GM12878 (cell line): ENCODE measurements at regions not wholly inside any gene's neighbourhood (a gene's known extent, or its start where the extent isn't known, plus 50 kb on each side); places are given as distances from the start of the nearest gene placed in this dataset.

Experiments
- ATAC-seq: fragments of 200-7000 bp; cut with Tn5 transposase; 3 replicates; pipeline ENCODE4 v1.9.1; 2020; ENCODE audit warnings: mild to moderate bottlenecking, moderate library complexity
- BruUV-seq: library from RNA; stranded (reverse); fragments of 400-500 nt; replicated peaks from 2 replicates; lab custom pipeline; 2021; lab: Mats Ljungman, UMichigan
- CTCF ChIA-PET: fragments of 300-600 bp; sonication (Branson Sonifier 250); formaldehyde crosslinking; extraction: SDS; loops from one replicate; lab custom pipeline; 2021; ENCODE audit warnings: inconsistent platforms; lab: Yijun Ruan, JAX
- POLR2A ChIA-PET: fragments of 350-600 bp; formaldehyde crosslinking; extraction: SDS; loops from one replicate; lab custom pipeline; 2021; ENCODE audit warnings: inconsistent platforms; lab: Charles Lee
- RAD21 ChIA-PET: fragments of 300-600 bp; sonication (Branson Sonifier 250); formaldehyde crosslinking; loops from one replicate; lab custom pipeline; 2023; ENCODE audit warnings: antibody characterized with exemption; ENCODE audit not compliant: unreplicated experiment; lab: Charles Lee
- SMC1A ChIA-PET: fragments of 300-600 bp; sonication (Branson Sonifier 250); formaldehyde crosslinking; loops from one replicate; lab custom pipeline; 2023; ENCODE audit not compliant: unreplicated experiment, uncharacterized antibody; lab: Charles Lee
- DNase-seq: peaks from one replicate; pipeline ENCODE4 v3.0.0-alpha.2; 2011; ENCODE audit warnings: low read depth, low spot score
- FAIRE-seq: peaks from 3 replicates; lab custom pipeline; 2011; peaks lifted over from hg19 to GRCh38; lab: Jason Lieb, UNC
- H2AFZ ChIP-seq: 2 replicates; pipeline ENCODE4 v1.6.0; 2011; ENCODE audit warnings: low read depth, low read length, control low read depth; ENCODE audit not compliant: control insufficient read depth
- H3K27ac ChIP-seq: 2 replicates; pipeline ENCODE4 v1.5.1; 2011; ENCODE audit warnings: control low read depth; ENCODE audit not compliant: control insufficient read depth, insufficient read depth
- H3K27me3 ChIP-seq, 2 experiments: replicated peaks in 1 of 2; 2 replicates each; pipeline versions ENCODE4 v1.6.0 to v1.6.1; 2011; ENCODE audit warnings: low read length in 1 of 2; ENCODE audit not compliant: control insufficient read depth in 2 of 2, insufficient read depth in 2 of 2
- H3K36me3 ChIP-seq, 2 experiments: 2 replicates each; pipeline ENCODE4 v1.5.1; 2011; ENCODE audit warnings: low read length in 1 of 2; ENCODE audit not compliant: control insufficient read depth in 2 of 2, insufficient read depth in 2 of 2
- H3K4me1 ChIP-seq: 2 replicates; pipeline ENCODE4 v1.6.1; 2011; ENCODE audit warnings: mild to moderate bottlenecking, low read length, moderate library complexity, mixed read lengths; ENCODE audit not compliant: control insufficient read depth, insufficient read depth
- H3K4me2 ChIP-seq: 2 replicates; pipeline ENCODE4 v1.6.0; 2011; ENCODE audit warnings: control low read depth; ENCODE audit not compliant: control insufficient read depth, insufficient read depth
- H3K4me3 ChIP-seq: fragments of 200-600 bp; sonication (generic); 2 replicates; pipeline ENCODE4 v1.5.1; 2016
- H3K79me2 ChIP-seq: 2 replicates; pipeline ENCODE4 v1.6.0; 2011; ENCODE audit warnings: low read length; ENCODE audit not compliant: control insufficient read depth, insufficient read depth
- H3K9ac ChIP-seq: 2 replicates; pipeline ENCODE4 v1.8.0; 2011; ENCODE audit warnings: low read length, control low read depth, mixed read lengths; ENCODE audit not compliant: control insufficient read depth, insufficient read depth
- H3K9me3 ChIP-seq: replicated peaks from 3 replicates; pipeline ENCODE4 v1.5.1; 2011; ENCODE audit warnings: mild to moderate bottlenecking, low read length; ENCODE audit not compliant: control insufficient read depth, insufficient read depth
- H4K20me1 ChIP-seq: 2 replicates; pipeline ENCODE4 v1.6.0; 2011; ENCODE audit not compliant: control insufficient read depth, insufficient read depth
- BHLHE40 ChIP-seq, 2 experiments: fragments of 450-650 bp in 1 of 2; IDR thresholded peaks; 2 replicates each; pipeline ENCODE4 v1.6.1; 2011 to 2017; ENCODE audit warnings: low read depth in 2 of 2, borderline replicate concordance in 1 of 2, improper control_type of control experiment in 1 of 2, low read length in 1 of 2, mild to moderate bottlenecking in 1 of 2
- BRCA1 ChIP-seq: IDR thresholded peaks from 2 replicates; pipeline ENCODE4 v1.6.1; 2011; ENCODE audit warnings: low read depth, low read length, improper control_type of control experiment
- CEBPB ChIP-seq, 2 experiments: fragments of 150-350 bp in 1 of 2; IDR thresholded peaks; 2 replicates each; pipeline ENCODE4 v1.6.1; 2012 to 2014; ENCODE audit warnings: low read depth in 2 of 2, low read length in 2 of 2, borderline replicate concordance in 1 of 2, inconsistent platforms in 1 of 2
- CHD2 ChIP-seq: IDR thresholded peaks from 2 replicates; pipeline ENCODE4 v1.6.1; 2011; ENCODE audit warnings: low read depth, low read length, improper control_type of control experiment, borderline replicate concordance
- KAT2A ChIP-seq: conservative IDR thresholded peaks from 2 replicates; pipeline ENCODE4 v1.6.1; 2011; ENCODE audit warnings: low read depth, low read length; ENCODE audit not compliant: control insufficient read depth
- LARP7 ChIP-seq: fragments of 450-650 bp; IDR thresholded peaks from 2 replicates; pipeline ENCODE4 v1.6.1; 2017; ENCODE audit warnings: mild to moderate bottlenecking
- MYC ChIP-seq: IDR thresholded peaks from 2 replicates; pipeline ENCODE4 v1.6.1; 2011; ENCODE audit warnings: mild to moderate bottlenecking, low read length, moderate library complexity, inconsistent platforms; ENCODE audit not compliant: insufficient read depth, insufficient replicate concordance, insufficient read length, severe bottlenecking
- NFYA ChIP-seq: IDR thresholded peaks from 2 replicates; pipeline ENCODE4 v1.6.1; 2011; ENCODE audit warnings: low read depth, mild to moderate bottlenecking, low read length, improper control_type of control experiment, borderline replicate concordance
- POLR2A ChIP-seq: IDR thresholded peaks from 2 replicates; pipeline ENCODE4 v1.6.1; 2011; ENCODE audit warnings: low read depth, mild to moderate bottlenecking, low read length
- SMAD1 ChIP-seq: fragments of 450-650 bp; IDR thresholded peaks from 2 replicates; pipeline ENCODE4 v1.6.1; 2018; ENCODE audit warnings: mild to moderate bottlenecking, low read depth; ENCODE audit not compliant: partially characterized antibody
- SPI1 ChIP-seq: IDR thresholded peaks from 2 replicates; pipeline ENCODE4 v1.6.1; 2011; ENCODE audit warnings: low read depth, mild to moderate bottlenecking, low read length, moderate library complexity, borderline replicate concordance; ENCODE audit not compliant: insufficient read depth
- SUPT20H ChIP-seq: IDR thresholded peaks from 2 replicates; pipeline ENCODE4 v1.6.1; 2011; ENCODE audit warnings: low read depth, mild to moderate bottlenecking, low read length, moderate library complexity, borderline replicate concordance; ENCODE audit not compliant: control insufficient read depth
- TAF1 ChIP-seq: IDR thresholded peaks from 2 replicates; pipeline ENCODE4 v1.6.1; 2011; ENCODE audit warnings: mild to moderate bottlenecking, low read depth, low read length, borderline replicate concordance
- TARDBP ChIP-seq: IDR thresholded peaks from 2 replicates; pipeline ENCODE4 v1.6.1; 2016; ENCODE audit warnings: borderline replicate concordance
- YBX1 ChIP-seq: fragments of 450-650 bp; IDR thresholded peaks from 2 replicates; pipeline ENCODE4 v1.6.1; 2016; ENCODE audit warnings: antibody characterized with exemption
- YY1 ChIP-seq: IDR thresholded peaks from 2 replicates; pipeline ENCODE4 v1.6.1; 2011; ENCODE audit warnings: low read depth, mild to moderate bottlenecking, low read length
- ZNF24 ChIP-seq: fragments of 450-650 bp; IDR thresholded peaks from 2 replicates; pipeline ENCODE4 v1.6.1; 2017; ENCODE audit warnings: antibody characterized with exemption, mild to moderate bottlenecking
- ZNF274 ChIP-seq: IDR thresholded peaks from one replicate; pipeline ENCODE4 v1.8.0; 2011; ENCODE audit not compliant: insufficient read length, insufficient read depth
- ZNF622 ChIP-seq: fragments of 450-650 bp; IDR thresholded peaks from 2 replicates; pipeline ENCODE4 v1.6.1; 2017; ENCODE audit warnings: mild to moderate bottlenecking, inconsistent platforms
- WGBS: methylation state at CpG from one replicate; pipeline ENCODE4 v1.1.6; 2016; ENCODE audit warnings: low lambda C conversion rate; ENCODE audit not compliant: insufficient replicate concordance, insufficient coverage; ENCODE audit errors: missing lambda C conversion rate; 5-methylcytosine and 5-hydroxymethylcytosine counted together
- in situ Hi-C: fragments of 300-500 bp; cut with MboI; formaldehyde crosslinking; loops from 9 replicates; pipeline ENCODE4 v1.14.3; 2018; ENCODE audit warnings: mixed read lengths
- intact Hi-C: fragments of 100-400 bp; cut with micrococcal nuclease; formaldehyde crosslinking; loops from one replicate; pipeline ENCODE4 v1.14.2; 2022; ENCODE audit not compliant: unreplicated experiment
- TF ChIP-seq, protein P1 (sequence below): fragments of 450-650 bp; IDR thresholded peaks from 2 replicates; pipeline ENCODE4 v1.6.1; 2017; ENCODE audit warnings: low read depth, mild to moderate bottlenecking, moderate library complexity

DNA sequence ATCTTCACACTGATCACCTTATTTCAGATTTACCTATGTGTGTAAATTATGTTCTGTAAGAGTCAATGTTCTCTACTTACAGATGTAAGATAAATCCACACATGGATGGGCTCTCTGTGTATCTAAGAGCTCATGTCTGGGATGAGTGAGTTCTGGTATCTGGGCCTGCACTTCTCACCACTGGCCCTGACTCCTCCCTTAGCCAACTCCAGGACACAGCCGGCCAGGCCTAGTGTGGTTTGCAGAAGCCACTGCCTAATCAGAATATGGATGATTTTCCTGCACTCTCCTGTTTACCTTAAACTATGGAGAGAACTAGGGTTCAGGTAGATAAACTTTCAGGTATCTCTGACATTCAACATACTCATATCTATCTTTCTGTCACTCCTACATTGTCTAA, 1284.8 kb downstream of the TMEM121 start:
- ChIA-PET RAD21 (interaction anchor here (1.1 kb wide), 1 partner anchor 62 kb away, joined by 3 read pairs; no protein-coding TSS in a partner anchor), POLR2A (no interaction called here), CTCF (interaction anchor here (0.8 to 1.6 kb wide), 5 partner anchors 11 to 62 kb away, joined by 4 to 16 read pairs (median 7); no protein-coding TSS in a partner anchor), SMC1A (interaction anchor here (0.6 to 0.7 kb wide), 2 partner anchors 17 to 62 kb away, joined by 3 read pairs; no protein-coding TSS in a partner anchor)
- no peak overlapping the region for H2AFZ ChIP-seq
- no peaks in the 10 kb centered on the region; a peak in 1 of 4 replicates for H3K27me3 ChIP-seq
- H3K4me2 ChIP-seq = no peak overlapping the region
- BruUV-seq = no TSS peak
- DNase-seq (no peak), FAIRE-seq (no peak), ATAC-seq (no peak)
- H3K9ac ChIP-seq = no peak overlapping the region
- intact Hi-C loops (loop anchor here (2.0 kb wide), 1 partner anchor 20 kb away; no protein-coding TSS in a partner anchor), in situ Hi-C loops (no loop called here)
- no peaks in the 10 kb centered on the region for H3K79me2 ChIP-seq
- TF ChIP-seq LARP7 (no peak), KAT2A (no peak), YBX1 (no peak), SPI1 (no peak), ZNF24 (no peak), ZNF622 (no peak), SMAD1 (no peak), POLR2A (no peak), CEBPB (IDR thresholded peaks at IDR 0.05; ENCODE audit: borderline replicate concordance in 1 of 2, low read depth in 2 of 2, low read length in 2 of 2) (no peak), BHLHE40 (IDR thresholded peaks at IDR 0.05; ENCODE audit: borderline replicate concordance in 1 of 2, low read depth in 2 of 2, low read length in 1 of 2) (no peak), TAF1 (no peak), SUPT20H (no peak), TARDBP (no peak), CHD2 (no peak), BRCA1 (no peak), YY1 (no peak), ZNF274 (no peak), NFYA (no peak), MYC (no peak)
- TF ChIP-seq, protein P1, sequence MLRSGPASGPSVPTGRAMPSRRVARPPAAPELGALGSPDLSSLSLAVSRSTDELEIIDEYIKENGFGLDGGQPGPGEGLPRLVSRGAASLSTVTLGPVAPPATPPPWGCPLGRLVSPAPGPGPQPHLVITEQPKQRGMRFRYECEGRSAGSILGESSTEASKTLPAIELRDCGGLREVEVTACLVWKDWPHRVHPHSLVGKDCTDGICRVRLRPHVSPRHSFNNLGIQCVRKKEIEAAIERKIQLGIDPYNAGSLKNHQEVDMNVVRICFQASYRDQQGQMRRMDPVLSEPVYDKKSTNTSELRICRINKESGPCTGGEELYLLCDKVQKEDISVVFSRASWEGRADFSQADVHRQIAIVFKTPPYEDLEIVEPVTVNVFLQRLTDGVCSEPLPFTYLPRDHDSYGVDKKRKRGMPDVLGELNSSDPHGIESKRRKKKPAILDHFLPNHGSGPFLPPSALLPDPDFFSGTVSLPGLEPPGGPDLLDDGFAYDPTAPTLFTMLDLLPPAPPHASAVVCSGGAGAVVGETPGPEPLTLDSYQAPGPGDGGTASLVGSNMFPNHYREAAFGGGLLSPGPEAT = no peak
- H3K27ac ChIP-seq = no peak overlapping the region
- WGBS = 38% methylated on average over 1 of the region's 1 CpG
- H3K36me3 ChIP-seq = no peaks in the 10 kb centered on the region
- H3K9me3 ChIP-seq = no peaks in the 10 kb centered on the region
- H3K4me3 ChIP-seq = no peak overlapping the region
- H4K20me1 ChIP-seq = no peaks in the 10 kb centered on the region
- H3K4me1 ChIP-seq = peaks cover 8% of the 10 kb centered on the region
